IPS-20b (cell line): ENCODE measurements at regions not wholly inside any gene's neighbourhood (a gene's known extent, or its start where the extent isn't known, plus 50 kb on each side); places are given as distances from the start of the nearest gene placed in this dataset.
A peak's percentile ranks its signal among the peaks of the same experiment; 100 is the strongest.
"Not testable (repeated sequence)": the region's sequence is repeated elsewhere in the genome, so short reads cannot be mapped to it uniquely, and the experiment has no call there.

ENCODE experiments used
- H3K27ac ChIP-seq: one replicate; pipeline ENCODE4 v1.5.1; 2013; ENCODE audit warnings: low read length
- H3K27me3 ChIP-seq: 2 replicates; pipeline ENCODE4 v1.6.1; 2013; ENCODE audit warnings: mild to moderate bottlenecking, low read length, inconsistent platforms; ENCODE audit not compliant: insufficient read depth
- H3K36me3 ChIP-seq: 2 replicates; pipeline ENCODE4 v1.6.1; 2013; ENCODE audit warnings: low read depth, mild to moderate bottlenecking, inconsistent platforms, low read length, moderate library complexity; ENCODE audit not compliant: insufficient read depth
- H3K4me1 ChIP-seq: 2 replicates; pipeline ENCODE4 v1.6.1; 2013; ENCODE audit warnings: mild to moderate bottlenecking, control low read depth, inconsistent platforms, low read length, moderate library complexity; ENCODE audit not compliant: insufficient read depth
- H3K4me3 ChIP-seq: 2 replicates; pipeline ENCODE4 v1.5.1; 2013; ENCODE audit warnings: mild to moderate bottlenecking, low read length, inconsistent platforms
- H3K9ac ChIP-seq: 2 replicates; pipeline ENCODE4 v1.6.1; 2013; ENCODE audit warnings: low read depth, mild to moderate bottlenecking, inconsistent platforms, low read length, moderate library complexity
- H3K9me3 ChIP-seq: 2 replicates; pipeline ENCODE4 v1.6.1; 2013; ENCODE audit warnings: mild to moderate bottlenecking, low read depth, low read length, inconsistent platforms; ENCODE audit not compliant: insufficient read depth

DNA sequence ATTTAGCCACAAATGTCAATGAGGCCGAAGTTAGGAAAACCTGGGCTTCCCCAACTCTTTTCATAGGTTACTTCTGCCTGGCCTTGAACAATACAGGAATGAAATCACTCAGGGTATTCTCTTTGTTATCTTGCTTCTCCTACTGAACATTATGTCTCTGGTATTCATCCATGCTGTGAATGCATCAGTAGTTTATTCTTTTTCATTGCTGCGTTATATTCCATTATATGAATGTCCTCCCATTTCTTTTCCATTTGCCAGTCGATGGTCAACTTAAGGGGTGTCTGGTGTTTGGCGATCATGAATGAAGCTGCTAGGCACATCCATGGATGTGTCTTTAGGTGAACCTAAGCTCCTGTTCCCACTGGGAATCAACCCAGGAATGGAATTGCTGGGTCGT, 128.3 kb downstream of the CRLF3 start:
- Histone ChIP-seq H3K27me3 (no peaks in the 10 kb centered on the region), H3K4me1 (peaks cover 3% of the 10 kb centered on the region), H3K27ac (no peak overlapping the region), H3K36me3 (no peaks in the 10 kb centered on the region), H3K9ac (no peak overlapping the region), H3K4me3 (no peak overlapping the region), H3K9me3 (no peaks in the 10 kb centered on the region)

GRCh38 chr17:30695265-30695811, 129.2 kb downstream of the CRLF3 start:
- not testable (repeated sequence) for H3K36me3 ChIP-seq, H3K4me3 ChIP-seq, H3K4me1 ChIP-seq, H3K27me3 ChIP-seq, H3K9me3 ChIP-seq, H3K27ac ChIP-seq, H3K9ac ChIP-seq

- not testable (repeated sequence) for H3K27me3 ChIP-seq, H3K4me1 ChIP-seq, H3K36me3 ChIP-seq, H3K9me3 ChIP-seq, H3K27ac ChIP-seq, H3K9ac ChIP-seq
- peak overlapping the region; percentile 38; the same call in 1 of the 2 replicates for H3K4me3 ChIP-seq
These were observed 130.7 kb downstream of the CRLF3 start for GRCh38 chr17:30693772-30694171.

GRCh38 chr17:30689266-30690000, 135.1 kb downstream of the CRLF3 start:
- not testable (repeated sequence) for H3K27ac ChIP-seq, H3K27me3 ChIP-seq, H3K36me3 ChIP-seq, H3K9ac ChIP-seq, H3K9me3 ChIP-seq, H3K4me1 ChIP-seq, H3K4me3 ChIP-seq

DNA sequence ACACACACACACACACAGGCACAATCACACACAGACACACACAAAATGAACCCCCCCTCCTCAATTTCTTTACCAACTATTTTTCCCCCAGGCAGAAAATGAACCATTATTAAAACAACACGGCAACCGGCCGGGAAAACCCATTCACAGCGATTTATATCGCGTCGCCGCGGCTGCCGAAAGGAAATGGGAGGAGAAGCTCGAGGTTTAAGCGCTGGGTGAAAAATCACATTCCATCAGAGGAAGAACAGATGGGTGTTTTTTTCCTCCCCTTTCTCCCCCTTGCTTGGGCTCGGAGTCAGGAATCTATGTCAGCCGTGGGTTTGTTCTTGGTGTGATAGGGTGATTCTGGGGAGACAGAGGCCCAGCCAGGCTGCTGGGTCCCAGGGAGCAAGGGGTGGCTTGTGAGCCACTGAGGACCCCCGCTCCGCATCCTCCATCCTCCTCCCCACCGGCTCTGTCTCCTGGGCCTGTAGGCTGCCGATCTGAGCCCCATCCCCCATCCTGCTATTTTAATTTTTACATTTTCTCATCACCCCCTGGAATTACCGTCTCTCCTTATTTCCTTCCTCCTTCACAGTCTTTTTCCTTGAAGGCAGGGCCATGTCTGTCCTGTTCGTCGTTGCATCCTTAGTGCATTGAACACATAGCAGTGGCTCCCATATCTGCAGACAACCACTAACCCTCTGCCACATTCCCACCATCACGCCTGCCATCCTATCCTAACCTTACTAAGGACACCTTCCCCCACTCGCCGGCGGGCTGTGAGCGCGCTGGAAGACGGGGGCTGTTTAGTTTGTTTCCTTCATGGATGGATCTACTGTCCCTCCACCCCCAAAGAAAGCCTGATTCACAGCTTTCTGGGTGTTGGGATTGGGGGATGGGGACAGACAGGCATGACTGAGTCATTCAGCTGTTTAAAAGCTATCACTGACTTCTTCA, 137.7 kb downstream of the CRLF3 start:
- H3K36me3 ChIP-seq, H3K9me3 ChIP-seq, H3K4me1 ChIP-seq, H3K9ac ChIP-seq, H3K27ac ChIP-seq, H3K27me3 ChIP-seq, H3K4me3 ChIP-seq: not testable (repeated sequence)

- not testable (repeated sequence) for H3K4me3 ChIP-seq, H3K36me3 ChIP-seq
These were observed 142.2 kb downstream of the CRLF3 start for GRCh38 chr17:30682280-30682679.

GRCh38 chr17:30680681-30681080, 143.8 kb downstream of the CRLF3 start:
- not testable (repeated sequence) for H3K36me3 ChIP-seq, H3K4me3 ChIP-seq, H3K27ac ChIP-seq, H3K9me3 ChIP-seq, H3K4me1 ChIP-seq, H3K27me3 ChIP-seq, H3K9ac ChIP-seq

More at GRCh38 chr17:30682280-30682679, 142.2 kb downstream of the CRLF3 start:
- not testable (repeated sequence) for H3K27ac ChIP-seq, H3K27me3 ChIP-seq, H3K4me1 ChIP-seq, H3K9ac ChIP-seq, H3K9me3 ChIP-seq

- peaks cover 2% of the 10 kb centered on the region; the same call in 1 of the 2 replicates for H3K9me3 ChIP-seq
- no peak overlapping the region for H3K9ac ChIP-seq
- no peak overlapping the region for H3K4me3 ChIP-seq
- H3K27me3 ChIP-seq, result no peaks in the 10 kb centered on the region
- no peak overlapping the region for H3K27ac ChIP-seq
- H3K36me3 ChIP-seq, result no peaks in the 10 kb centered on the region
- H3K4me1 ChIP-seq, result no peaks in the 10 kb centered on the region
These were observed 146.8 kb downstream of the CRLF3 start for GRCh38 chr17:30677550-30678249.

GRCh38 chr17:30675777-30676492, 148.6 kb downstream of the CRLF3 start:
- H3K9me3 ChIP-seq, H3K27me3 ChIP-seq, H3K36me3 ChIP-seq, H3K9ac ChIP-seq, H3K27ac ChIP-seq, H3K4me1 ChIP-seq, H3K4me3 ChIP-seq: not testable (repeated sequence)

- not testable (repeated sequence) for H3K27me3 ChIP-seq, H3K4me1 ChIP-seq, H3K9me3 ChIP-seq, H3K36me3 ChIP-seq
- H3K9ac ChIP-seq, result peak overlapping the region; percentile 21; the same call in 1 of the 2 replicates
- H3K27ac ChIP-seq, result peak overlapping the region; percentile 61
- peak overlapping the region; percentile 32; the same call in 1 of the 2 replicates for H3K4me3 ChIP-seq
These were observed 155.3 kb downstream of the CRLF3 start for GRCh38 chr17:30669217-30669649.
